ENCODE measurements at regions not wholly inside any gene's neighbourhood (a gene's known extent, or its start where the extent isn't known, plus 50 kb on each side); places are given as distances from the start of the nearest gene placed in this dataset.

DNA sequence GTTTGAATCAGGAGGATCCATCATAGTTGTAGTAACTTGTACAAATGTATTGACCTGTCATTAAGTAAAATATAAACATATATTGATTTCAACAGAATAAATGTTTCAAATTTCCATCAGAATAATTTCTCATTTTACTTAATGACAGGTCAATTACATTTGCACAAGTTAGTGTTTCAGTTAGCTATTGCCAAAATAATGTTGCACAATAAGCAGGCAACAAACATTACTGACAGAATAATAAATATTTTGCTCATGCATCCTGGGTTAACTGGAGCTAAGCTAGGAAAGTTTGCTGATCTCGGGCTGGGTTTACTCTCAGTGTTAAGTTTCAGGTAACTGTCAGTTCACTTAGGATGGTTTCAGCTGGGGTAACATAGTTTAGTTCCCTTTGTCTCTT lies 822.4 kb downstream of the KCNT2 start:
- H3K4me3 ChIP-seq (ENCODE audit: low read depth, low read length): no peak overlapping the region
- DNase-seq (ENCODE audit: low read depth): no peak
- TF ChIP-seq, protein P1, sequence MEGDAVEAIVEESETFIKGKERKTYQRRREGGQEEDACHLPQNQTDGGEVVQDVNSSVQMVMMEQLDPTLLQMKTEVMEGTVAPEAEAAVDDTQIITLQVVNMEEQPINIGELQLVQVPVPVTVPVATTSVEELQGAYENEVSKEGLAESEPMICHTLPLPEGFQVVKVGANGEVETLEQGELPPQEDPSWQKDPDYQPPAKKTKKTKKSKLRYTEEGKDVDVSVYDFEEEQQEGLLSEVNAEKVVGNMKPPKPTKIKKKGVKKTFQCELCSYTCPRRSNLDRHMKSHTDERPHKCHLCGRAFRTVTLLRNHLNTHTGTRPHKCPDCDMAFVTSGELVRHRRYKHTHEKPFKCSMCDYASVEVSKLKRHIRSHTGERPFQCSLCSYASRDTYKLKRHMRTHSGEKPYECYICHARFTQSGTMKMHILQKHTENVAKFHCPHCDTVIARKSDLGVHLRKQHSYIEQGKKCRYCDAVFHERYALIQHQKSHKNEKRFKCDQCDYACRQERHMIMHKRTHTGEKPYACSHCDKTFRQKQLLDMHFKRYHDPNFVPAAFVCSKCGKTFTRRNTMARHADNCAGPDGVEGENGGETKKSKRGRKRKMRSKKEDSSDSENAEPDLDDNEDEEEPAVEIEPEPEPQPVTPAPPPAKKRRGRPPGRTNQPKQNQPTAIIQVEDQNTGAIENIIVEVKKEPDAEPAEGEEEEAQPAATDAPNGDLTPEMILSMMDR (IDR thresholded peaks at IDR 0.05; ENCODE audit: insufficient read depth, low read length): no peak

DNA sequence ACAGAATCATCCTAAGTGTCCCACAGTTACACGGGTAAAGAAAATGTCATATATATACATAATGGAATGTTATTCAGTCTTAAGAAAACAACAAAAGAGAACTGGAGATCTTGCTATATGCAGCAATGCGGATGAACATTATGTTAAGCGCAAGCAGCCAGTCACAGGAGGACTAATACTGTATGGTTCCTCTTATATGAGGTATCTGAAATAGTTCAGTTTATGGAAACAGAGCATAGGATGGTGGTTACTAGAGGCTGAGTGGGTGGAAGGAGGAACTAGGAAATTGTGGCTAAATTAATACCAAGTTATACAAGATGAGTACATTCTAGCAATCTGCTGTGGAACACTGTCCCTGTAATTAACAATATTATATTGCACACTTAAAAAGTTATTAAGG lies 834.3 kb downstream of the KCNT2 start:
- no peak for DNase-seq (ENCODE audit: low read depth)
- H3K4me3 ChIP-seq (ENCODE audit: low read depth, low read length): no peak overlapping the region
- TF ChIP-seq, protein P1 (IDR thresholded peaks at IDR 0.05; ENCODE audit: insufficient read depth, low read length): no peak

DNA sequence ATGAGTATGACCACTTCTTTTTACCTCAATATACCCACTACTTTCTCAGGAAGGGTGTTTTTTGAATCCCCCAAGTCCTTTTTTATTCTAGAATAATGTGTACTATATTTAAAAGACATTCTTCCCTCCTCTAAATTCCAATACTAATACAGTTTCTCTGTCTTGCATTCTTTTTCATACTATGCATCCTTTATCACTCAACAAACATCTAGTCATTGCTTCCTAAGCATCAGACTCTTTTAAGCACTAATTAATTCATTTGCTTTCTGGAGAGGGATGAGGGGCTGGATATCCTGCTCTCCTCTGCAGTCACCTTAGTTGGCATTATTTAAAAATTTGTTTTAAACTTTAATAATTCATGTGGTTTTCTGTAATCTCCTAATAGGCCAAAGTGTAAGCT lies 838.8 kb downstream of the KCNT2 start:
- H3K4me3 ChIP-seq (ENCODE audit: low read depth, low read length): no peak overlapping the region
- TF ChIP-seq, protein P1 (IDR thresholded peaks at IDR 0.05; ENCODE audit: insufficient read depth, low read length): no peak
- no peak for DNase-seq (ENCODE audit: low read depth)

DNA sequence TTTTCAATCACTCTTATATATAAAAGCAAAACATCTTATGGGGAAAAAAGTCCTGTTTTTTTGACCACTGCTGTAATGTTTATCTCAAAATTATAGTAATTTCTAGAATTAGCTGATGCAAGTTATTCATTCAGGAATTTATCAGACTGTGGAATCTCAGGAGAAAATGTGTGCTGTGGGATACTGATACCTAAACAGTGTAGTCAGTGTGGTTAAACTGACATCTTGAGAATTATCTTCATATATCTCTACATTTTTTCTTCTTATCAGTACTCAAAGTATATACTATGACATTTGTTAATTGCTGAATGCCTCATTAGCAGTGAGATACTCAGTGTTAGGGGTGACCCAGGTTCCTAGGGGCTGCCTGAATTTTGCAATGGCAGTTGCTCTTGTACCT lies 839.3 kb downstream of the KCNT2 start:
- TF ChIP-seq, protein P1 (IDR thresholded peaks at IDR 0.05; ENCODE audit: insufficient read depth, low read length): no peak
- DNase-seq (ENCODE audit: low read depth): no peak
- H3K4me3 ChIP-seq (ENCODE audit: low read depth, low read length): no peak overlapping the region

DNA sequence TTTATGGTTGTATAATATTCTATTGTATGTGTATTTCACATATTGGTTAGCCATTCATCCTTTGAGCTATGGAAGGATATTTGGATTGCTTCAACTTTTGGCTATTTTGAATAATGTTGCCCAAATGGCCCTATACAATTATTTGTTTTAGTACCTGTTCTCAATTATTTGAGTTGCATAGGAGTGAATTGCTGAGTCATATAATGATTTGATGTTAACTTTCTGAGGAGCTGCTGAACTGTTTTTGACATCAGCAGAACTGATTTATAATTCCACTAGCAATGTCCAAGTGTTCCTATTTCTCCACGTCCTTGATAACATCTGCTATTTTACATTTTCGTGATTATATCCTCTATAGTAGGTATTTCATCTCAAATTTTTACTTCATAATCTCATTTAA lies 839.9 kb downstream of the KCNT2 start:
- TF ChIP-seq, protein P1 (IDR thresholded peaks at IDR 0.05; ENCODE audit: insufficient read depth, low read length): no peak
- H3K4me3 ChIP-seq (ENCODE audit: low read depth, low read length): no peak overlapping the region
- DNase-seq (ENCODE audit: low read depth): no peak

DNA sequence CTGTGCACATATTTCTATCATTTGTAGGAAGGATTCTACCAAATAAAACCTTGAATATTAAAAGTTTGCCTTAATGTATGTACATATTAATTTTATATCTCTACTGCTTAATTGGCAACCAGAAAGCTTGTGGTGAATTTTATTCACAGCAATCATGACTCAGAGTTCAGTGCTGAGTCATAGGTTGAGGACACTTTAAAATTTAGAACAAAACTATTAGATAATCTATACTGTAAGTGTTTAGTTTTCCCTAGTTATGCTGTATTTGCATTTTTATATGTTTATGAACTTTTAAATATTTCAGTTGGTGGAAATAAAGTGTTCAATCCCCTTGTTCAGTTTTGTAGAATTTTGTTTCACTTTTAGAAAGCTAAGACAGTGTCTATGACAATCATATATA lies 841.5 kb downstream of the KCNT2 start:
- no peak overlapping the region for H3K4me3 ChIP-seq (ENCODE audit: low read depth, low read length)
- no peak for DNase-seq (ENCODE audit: low read depth)
- TF ChIP-seq, protein P1 (IDR thresholded peaks at IDR 0.05; ENCODE audit: insufficient read depth, low read length): no peak

DNA sequence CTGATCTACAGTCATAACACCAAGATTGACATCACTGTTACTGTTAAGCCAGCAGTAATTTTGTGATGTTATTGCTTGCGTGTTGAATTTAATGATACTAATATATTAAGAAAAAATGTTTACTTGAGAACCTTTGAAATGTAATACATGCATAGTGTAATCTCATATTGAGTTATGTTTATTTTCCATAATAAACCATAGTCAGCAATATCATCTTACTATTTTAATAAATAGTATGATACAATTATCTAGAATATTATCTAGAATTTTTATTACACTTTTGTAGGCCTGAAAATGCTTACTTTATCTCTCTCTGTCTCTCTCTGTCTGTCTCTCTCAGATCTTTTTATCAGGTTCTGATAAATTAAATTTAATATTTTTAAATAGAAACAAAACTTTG lies 843.1 kb downstream of the KCNT2 start:
- TF ChIP-seq, protein P1 (IDR thresholded peaks at IDR 0.05; ENCODE audit: insufficient read depth, low read length): no peak
- H3K4me3 ChIP-seq (ENCODE audit: low read depth, low read length): no peak overlapping the region
- DNase-seq (ENCODE audit: low read depth): no peak
